HuH-7.5 (cell line): ENCODE measurements at regions not wholly inside any gene's neighbourhood (a gene's known extent, or its start where the extent isn't known, plus 50 kb on each side); places are given as distances from the start of the nearest gene placed in this dataset.
A peak's percentile ranks its signal among the peaks of the same experiment; 100 is the strongest.

Experiments used
- DNase-seq: peaks from one replicate; pipeline ENCODE4 v3.0.0; 2011; ENCODE audit warnings: low spot score

DNA sequence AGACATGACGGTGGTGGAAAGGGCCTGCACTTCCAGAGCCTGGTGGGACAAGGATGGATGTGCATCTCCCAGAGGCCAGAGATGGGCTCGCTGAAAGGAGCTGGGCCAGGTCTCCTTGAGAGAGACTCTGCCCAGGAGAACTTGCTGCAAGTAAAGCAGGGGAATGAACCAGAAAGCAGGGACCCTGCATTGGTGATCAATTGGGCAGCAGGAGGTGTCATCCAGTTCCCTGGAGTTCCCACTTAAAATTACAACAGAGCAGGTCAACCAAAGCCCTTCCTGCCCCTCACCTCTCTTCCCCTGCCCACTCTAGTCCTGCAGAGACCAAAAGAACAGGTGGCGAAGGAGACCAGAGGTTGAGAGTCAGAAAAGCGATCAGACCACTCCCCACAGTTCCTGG lies 69.7 kb upstream of the CAB39 start:
- DNase-seq, result no peak

DNA sequence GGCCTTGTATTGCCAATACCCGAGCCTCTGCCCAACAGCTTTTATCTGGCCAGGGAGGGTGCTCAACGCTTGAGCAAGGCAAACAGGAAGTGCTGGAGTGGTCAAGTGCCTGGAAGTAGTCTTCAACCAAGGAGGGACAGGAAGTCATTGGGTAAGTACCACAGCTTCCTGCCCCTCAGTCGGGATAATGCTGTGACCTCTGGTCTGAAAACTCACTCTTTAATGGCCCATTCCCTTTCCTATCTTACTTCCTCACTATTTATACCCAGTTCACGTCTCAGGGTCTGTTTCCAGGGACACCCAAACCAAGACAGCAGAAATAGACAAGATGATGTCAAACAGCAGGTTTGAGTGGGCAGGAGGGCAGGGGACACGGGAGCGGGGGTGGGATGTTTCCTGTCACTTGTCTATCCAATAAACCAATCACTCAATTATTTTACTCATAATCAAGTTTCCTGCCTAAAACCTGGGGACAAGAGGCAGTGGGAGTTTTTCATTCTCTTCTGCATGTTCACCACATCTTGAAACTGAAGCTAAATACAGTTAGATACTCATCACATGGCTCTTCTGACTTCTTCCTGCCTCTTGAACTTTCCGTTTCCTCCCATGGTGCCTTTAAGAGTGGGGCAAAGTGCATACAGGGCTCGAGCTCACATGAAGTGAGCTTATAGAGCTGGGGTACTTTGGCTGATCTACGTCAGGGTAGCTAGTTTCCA lies 68.9 kb upstream of the CAB39 start:
- DNase-seq, result no peak

DNA sequence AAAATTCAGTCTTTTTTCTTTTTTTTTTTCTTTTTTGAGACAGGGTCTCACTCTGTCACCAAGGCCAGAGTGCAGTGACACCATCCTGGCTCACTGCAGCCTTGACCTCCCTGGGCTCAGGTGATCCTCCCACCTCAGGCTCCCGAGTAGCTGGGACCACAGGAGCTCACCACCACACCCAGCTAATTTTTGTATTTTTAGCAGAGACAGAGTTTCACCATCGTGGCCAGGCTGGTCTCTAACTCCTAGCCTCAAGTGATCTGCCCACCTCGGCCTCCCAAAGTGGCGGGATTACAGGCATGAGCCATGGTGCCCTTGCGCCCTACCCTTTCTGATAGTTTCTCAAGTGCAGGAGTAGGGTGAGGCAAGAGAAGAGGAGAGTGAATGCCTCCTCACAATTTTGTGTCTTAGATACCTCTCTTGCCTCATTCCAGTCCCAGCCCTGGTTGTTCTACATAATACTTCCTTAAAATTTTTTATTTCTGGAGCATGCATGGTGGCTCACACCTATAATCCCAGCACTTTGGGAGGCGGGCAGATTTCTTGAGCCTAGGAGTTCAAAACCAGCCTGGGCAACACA lies 68.2 kb upstream of the CAB39 start:
- DNase-seq, result no peak

DNA sequence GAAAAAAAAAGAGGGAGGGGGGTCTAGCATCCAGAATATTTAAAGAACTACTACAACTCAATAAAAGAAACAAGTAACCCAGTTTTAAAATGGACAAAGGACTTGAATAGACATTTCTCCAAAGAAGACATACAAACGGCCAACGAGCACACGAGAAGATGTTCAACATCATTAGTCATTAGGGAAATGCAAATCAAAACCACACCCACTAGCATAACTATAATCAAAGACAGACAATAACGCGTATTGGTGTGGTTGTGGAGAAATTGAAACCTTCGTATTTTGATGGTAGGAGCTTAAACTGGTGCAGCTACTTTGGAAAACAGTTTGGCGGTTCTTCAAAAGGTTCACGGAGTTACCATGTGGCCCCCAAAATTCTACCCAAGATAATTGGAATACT lies 64.3 kb upstream of the CAB39 start:
- DNase-seq, result no peak

DNA sequence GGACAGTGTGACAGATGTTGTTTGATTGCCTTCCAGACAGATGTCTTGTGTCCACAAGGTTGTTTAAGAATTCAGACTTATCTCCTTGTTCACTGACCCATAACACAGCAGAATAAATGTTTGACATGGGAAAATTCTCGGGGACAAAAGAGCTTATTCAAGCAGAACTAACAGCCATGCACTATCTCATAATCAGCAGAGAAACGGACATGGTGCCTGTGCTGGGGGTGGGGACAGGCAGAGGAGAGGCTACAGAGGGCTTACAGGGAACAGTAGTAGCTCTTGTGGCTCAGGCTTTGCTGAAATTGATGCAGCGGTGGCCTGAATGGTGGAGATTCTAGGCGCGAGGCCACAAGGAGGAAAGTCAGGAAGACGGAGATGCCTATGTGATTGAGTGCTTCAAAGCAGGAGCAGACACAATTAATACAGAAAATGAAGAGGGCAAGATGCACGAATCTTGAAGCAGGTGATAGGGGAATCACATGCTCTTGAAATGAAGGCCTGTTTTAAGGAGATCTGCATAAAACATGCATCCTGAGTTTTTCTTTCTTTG lies 62.0 kb upstream of the CAB39 start:
- peak; percentile 43 for DNase-seq

DNA sequence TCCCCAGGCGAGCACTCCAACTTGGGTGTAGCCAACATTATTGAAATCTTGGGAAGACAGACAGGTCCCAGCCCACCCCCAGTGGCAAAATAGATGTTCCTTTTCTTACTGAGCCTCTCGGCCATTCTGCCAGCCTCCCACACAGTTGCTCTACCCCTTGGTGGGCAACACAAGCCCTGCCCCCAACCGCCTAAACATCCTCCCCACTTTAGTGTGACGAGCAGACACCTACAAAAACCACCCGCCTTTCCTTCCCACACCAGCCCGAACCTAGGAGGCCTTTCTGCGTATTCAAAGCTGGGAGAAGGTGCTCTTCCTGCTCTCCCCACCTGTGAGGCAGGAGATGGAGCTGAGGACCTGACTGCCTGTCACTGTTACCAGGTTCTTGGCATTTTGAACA lies 58.6 kb upstream of the CAB39 start:
- DNase-seq, result no peak

DNA sequence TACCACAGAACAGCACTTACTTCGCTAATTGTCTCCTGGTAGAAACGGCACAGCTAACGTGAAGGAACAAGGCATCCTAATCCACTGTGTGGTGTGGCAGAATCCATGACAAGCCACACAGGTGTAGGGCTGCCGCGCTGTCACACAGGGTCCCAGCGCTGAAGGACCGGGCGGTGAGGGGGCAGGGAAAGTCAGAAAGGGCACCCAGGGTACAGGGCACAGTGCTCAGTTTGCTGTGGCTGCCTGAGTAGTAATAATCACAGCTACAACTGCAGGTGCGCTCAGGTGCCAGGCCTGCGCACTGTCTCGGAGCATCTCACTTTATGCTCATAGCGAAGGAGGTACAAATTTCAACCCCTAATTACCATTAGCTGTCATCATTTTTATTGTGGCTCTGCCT lies 55.2 kb upstream of the CAB39 start:
- DNase-seq, result no peak

DNA sequence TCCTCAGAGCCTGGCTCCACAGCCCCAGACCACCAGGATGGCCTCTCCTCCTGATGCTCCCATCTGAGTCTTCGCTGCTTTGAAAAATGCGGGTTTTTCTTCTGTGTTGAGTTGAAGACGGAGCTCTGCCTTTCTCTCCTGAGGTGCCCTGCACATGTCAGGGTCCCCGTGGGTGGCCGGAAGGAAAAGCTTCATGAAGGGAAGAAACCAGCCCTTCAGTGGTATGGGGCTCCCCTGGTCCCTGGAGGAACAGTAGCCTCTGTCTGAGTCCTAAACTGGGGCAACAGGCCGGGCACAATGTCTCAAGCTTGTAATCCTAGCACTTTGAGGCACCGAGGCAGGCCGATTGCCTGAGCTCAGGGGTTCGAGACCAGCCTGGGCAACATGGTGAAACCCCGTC lies 54.7 kb upstream of the CAB39 start:
- DNase-seq, result no peak

DNA sequence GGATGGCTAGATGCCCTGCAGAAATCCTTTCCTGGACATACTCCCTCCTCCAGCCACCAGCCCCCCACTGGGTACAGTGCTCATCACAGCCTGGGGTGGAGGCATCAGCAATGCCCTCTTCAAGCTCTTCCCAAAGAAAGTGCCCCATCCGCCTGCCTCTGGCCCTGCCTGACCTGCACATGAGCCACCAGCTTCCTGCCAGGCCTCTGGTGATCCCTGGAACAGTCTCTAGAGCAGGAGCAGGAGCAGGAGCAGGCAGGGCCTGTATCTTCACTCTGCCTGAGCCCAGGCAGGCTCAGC lies 54.1 kb upstream of the CAB39 start:
- DNase-seq, result no peak

DNA sequence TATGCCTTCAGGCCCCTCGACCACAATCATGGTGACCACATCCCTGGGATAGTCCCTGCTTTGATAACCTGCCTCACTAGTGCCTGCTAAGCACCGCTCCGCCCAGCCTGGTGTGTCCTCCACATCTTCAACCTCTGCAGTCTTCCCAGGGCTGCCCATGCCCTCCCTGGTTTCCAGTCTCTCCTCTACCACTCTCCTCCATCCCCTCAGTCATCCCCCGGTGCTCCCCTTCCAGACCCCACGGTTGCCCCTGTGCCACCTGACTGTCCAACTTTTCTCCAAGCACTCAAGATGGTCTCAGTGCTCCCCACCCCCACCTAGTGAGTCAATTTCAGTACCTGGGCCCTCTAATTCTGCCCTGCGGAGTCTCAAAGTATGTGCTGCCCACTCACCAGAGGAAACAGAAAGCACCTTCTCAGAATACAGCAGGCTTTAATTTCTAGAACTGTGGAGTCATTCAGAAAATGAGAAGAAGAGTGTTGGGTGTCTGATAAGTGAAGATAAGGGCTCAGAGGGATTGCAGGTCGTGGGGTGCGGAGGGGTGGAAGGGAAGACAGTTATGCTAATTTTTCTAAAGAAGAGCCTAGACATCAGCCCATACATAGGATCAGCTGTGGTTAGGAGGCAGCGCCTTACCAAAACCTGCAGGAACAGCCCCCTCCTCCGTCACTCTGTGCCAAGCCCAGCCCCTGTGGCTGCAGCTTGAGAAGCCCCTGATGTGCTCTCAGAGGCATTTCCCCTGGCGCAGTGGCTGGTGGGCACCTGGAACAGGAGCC lies 53.6 kb upstream of the CAB39 start:
- DNase-seq, result no peak

DNA sequence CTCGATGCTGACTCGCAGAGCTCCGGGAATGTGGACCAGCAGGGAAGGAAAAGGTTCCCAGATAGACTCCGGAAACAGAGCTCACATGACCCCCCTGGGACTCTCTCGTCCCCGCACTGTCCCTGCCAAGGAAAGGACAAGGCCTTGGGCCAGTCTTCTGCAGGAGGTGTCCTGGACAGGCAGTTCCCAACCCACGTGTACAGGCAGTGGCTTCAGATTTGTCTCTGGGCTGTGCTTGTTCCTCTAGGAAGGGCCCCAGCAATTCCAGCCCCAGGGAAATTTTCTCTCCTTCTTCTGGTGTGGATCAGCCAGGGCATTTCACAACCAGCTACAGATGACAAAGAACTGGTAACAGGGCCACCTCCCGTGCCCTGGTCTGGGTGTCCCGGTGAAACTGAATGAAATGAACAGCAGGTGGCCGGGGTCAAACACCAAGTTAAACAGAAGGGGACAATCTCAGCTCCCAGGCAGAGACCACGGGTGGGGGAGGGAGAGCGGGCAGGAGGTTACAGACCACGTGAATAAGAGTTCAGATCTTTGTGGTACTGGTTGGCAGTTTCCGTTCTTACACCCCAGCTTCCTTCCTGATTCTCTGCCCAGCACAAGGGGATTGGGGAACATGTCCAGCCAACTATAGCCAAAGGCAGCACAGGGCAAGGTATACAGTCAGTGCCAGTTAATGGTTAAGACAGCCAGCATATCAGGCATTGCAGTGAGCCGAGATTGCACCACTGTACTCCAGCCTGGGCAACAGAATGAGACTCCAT lies 52.2 kb upstream of the CAB39 start:
- no peak for DNase-seq

DNA sequence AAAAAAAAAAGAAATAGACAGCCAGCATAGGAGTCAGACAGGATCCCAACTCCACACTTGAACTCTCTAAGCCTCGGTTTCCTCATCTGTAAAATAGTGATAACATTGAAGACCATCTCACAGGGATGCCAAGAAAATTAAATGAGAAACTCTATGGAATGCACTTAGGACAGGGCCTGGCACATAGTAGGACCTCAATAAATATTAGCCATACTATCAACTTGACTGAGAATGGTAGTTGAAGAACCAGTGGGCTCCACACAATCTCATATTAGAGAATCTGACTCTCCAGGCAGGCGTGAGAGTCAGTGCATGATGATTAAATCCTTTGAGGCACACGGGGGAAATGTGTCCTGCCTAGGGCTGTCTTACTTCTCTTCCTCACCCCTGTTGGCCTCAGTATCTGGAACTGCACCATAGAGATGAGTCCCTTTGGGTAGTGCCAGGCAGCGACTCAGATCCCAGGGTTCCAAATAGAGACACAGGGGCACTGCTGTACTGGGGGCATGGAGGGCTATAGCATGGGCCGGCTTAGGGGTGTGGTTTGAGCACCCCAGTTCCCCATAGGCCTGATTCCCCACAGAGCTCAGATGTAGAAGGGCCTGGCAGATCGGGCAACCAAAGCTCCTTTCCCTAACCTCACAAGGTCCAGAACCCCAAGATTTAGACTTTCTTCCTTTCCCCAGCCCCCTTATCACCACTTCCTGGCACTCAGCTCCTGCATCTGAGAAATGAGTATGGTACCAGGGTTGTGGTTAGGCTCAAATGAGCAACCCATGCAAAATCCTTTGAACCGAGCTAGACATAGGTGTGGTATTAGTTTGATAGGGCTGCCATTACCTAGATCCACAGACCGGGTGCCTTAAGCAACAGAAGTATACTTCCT lies 51.3 kb upstream of the CAB39 start:
- DNase-seq, result no peak
